SK-N-SH treated with all-trans-retinoic acid at 6 μM for 48 hours (cell line): ENCODE measurements at regions not wholly inside any gene's neighbourhood (a gene's known extent, or its start where the extent isn't known, plus 50 kb on each side); places are given as distances from the start of the nearest gene placed in this dataset.
"Not testable (repeated sequence)": the region's sequence is repeated elsewhere in the genome, so short reads cannot be mapped to it uniquely, and the experiment has no call there.

Experiments used
- ATAC-seq: fragments of 200-7000 bp; cut with Tn5 transposase; 3 replicates; pipeline ENCODE4 v1.9.1; 2020; ENCODE audit warnings: mild to moderate bottlenecking, moderate library complexity
- ARNTL ChIP-seq: fragments of 450-650 bp; formaldehyde crosslinking; IDR thresholded peaks from 2 replicates; pipeline ENCODE4 v1.5.0; 2020; ENCODE audit warnings: low read depth, mild to moderate bottlenecking, moderate library complexity, borderline replicate concordance
- CSDC2 ChIP-seq: fragments of 250-450 bp; sonication (Bioruptor Pico); IDR thresholded peaks from 2 replicates; pipeline ENCODE4 v1.5.0; 2020; ENCODE audit warnings: mild to moderate bottlenecking, moderate library complexity
- ESRRG ChIP-seq: fragments of 250-450 bp; sonication (Bioruptor Pico); IDR thresholded peaks from 2 replicates; pipeline ENCODE4 v1.6.1; 2021; ENCODE audit warnings: mild to moderate bottlenecking
- ISL1 ChIP-seq: fragments of 250-450 bp; sonication (Bioruptor Pico); IDR thresholded peaks from 2 replicates; pipeline ENCODE4 v2.1.2; 2022; ENCODE audit warnings: mild to moderate bottlenecking, moderate library complexity
- OSR1 ChIP-seq: fragments of 250-450 bp; sonication (Bioruptor Pico); IDR thresholded peaks from 2 replicates; pipeline ENCODE4 v1.8.0; 2022; ENCODE audit warnings: moderate library complexity, mild to moderate bottlenecking, inconsistent platforms
- PPARA ChIP-seq: fragments of 250-450 bp; sonication (Bioruptor Pico); IDR thresholded peaks from 2 replicates; pipeline ENCODE4 v1.5.0; 2020; ENCODE audit warnings: mild to moderate bottlenecking, borderline replicate concordance
- RARB ChIP-seq: fragments of 250-450 bp; sonication (Bioruptor Pico); IDR thresholded peaks from 2 replicates; pipeline ENCODE4 v1.8.0; 2021; ENCODE audit warnings: mild to moderate bottlenecking, moderate library complexity
- SNAI2 ChIP-seq: fragments of 250-450 bp; sonication (Bioruptor Pico); IDR thresholded peaks from 2 replicates; pipeline ENCODE4 v1.5.0; 2020; ENCODE audit warnings: mild to moderate bottlenecking, moderate library complexity
- TOX ChIP-seq: fragments of 250-450 bp; sonication (Bioruptor Pico); IDR thresholded peaks from 2 replicates; pipeline ENCODE4 v1.8.0; 2021; ENCODE audit warnings: mild to moderate bottlenecking, moderate library complexity, borderline replicate concordance
- ZC3H10 ChIP-seq: fragments of 250-450 bp; sonication (Bioruptor Pico); IDR thresholded peaks from 2 replicates; pipeline ENCODE4 v1.5.1; 2021; ENCODE audit warnings: mild to moderate bottlenecking, moderate library complexity
- ZFP3 ChIP-seq: fragments of 250-450 bp; sonication (Bioruptor Pico); IDR thresholded peaks from 2 replicates; pipeline ENCODE4 v1.5.0; 2020; ENCODE audit warnings: mild to moderate bottlenecking, moderate library complexity
- ZNF565 ChIP-seq: fragments of 450-650 bp; formaldehyde crosslinking; conservative IDR thresholded peaks from 2 replicates; pipeline ENCODE4 v1.5.0; 2020; ENCODE audit warnings: low read depth, mild to moderate bottlenecking, moderate library complexity
- ZNF8 ChIP-seq: fragments of 450-650 bp; formaldehyde crosslinking; IDR thresholded peaks from 2 replicates; pipeline ENCODE4 v1.5.0; 2020; ENCODE audit warnings: mild to moderate bottlenecking, moderate library complexity
- TF ChIP-seq, protein P1 (sequence below): fragments of 250-450 bp; sonication (Bioruptor Pico); IDR thresholded peaks from 2 replicates; pipeline ENCODE4 v1.8.0; 2020; ENCODE audit warnings: mild to moderate bottlenecking, moderate library complexity, borderline replicate concordance
- TF ChIP-seq, protein P2 (sequence below): fragments of 250-450 bp; sonication (Bioruptor Pico); IDR thresholded peaks from 2 replicates; pipeline ENCODE4 v1.8.0; 2021; ENCODE audit warnings: low read depth, mild to moderate bottlenecking, moderate library complexity, borderline replicate concordance
- TF ChIP-seq, protein P3 (sequence below): fragments of 250-450 bp; sonication (Bioruptor Pico); IDR thresholded peaks from 2 replicates; pipeline ENCODE4 v1.5.1; 2021; ENCODE audit warnings: mild to moderate bottlenecking, moderate library complexity

DNA sequence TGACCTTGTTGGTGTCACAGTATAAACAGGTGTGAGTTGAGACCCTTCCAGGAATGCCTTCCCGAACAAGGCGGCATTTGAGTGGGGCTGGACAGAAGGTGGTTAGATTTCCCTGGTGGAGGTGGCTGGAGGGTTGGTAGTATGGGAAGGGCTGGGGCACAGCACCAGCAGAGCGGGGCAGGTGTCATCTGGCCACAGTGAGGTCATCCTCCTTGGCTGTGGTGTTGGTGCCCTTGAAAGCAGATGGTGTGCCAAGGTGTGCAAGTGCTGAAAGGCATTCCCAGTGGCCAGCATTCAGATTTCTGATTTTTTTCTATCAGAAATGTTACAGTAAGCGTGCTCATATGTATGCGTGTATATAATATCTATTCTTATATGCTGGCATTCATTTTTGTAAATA, 126.6 kb downstream of the LAT start (continued):
- TF ChIP-seq, protein P1, sequence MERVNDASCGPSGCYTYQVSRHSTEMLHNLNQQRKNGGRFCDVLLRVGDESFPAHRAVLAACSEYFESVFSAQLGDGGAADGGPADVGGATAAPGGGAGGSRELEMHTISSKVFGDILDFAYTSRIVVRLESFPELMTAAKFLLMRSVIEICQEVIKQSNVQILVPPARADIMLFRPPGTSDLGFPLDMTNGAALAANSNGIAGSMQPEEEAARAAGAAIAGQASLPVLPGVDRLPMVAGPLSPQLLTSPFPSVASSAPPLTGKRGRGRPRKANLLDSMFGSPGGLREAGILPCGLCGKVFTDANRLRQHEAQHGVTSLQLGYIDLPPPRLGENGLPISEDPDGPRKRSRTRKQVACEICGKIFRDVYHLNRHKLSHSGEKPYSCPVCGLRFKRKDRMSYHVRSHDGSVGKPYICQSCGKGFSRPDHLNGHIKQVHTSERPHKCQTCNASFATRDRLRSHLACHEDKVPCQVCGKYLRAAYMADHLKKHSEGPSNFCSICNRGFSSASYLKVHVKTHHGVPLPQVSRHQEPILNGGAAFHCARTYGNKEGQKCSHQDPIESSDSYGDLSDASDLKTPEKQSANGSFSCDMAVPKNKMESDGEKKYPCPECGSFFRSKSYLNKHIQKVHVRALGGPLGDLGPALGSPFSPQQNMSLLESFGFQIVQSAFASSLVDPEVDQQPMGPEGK: no peak
- no peak for TF ChIP-seq ZNF565 (CRISPR knock-in tag)
- TF ChIP-seq, protein P2, sequence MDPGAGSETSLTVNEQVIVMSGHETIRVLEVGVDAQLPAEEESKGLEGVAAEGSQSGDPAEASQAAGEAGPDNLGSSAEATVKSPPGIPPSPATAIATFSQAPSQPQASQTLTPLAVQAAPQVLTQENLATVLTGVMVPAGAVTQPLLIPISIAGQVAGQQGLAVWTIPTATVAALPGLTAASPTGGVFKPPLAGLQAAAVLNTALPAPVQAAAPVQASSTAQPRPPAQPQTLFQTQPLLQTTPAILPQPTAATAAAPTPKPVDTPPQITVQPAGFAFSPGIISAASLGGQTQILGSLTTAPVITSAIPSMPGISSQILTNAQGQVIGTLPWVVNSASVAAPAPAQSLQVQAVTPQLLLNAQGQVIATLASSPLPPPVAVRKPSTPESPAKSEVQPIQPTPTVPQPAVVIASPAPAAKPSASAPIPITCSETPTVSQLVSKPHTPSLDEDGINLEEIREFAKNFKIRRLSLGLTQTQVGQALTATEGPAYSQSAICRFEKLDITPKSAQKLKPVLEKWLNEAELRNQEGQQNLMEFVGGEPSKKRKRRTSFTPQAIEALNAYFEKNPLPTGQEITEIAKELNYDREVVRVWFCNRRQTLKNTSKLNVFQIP (CRISPR knock-in tag): no peak
- no peak for TF ChIP-seq ARNTL (CRISPR knock-in tag)
- TF ChIP-seq, protein P3, sequence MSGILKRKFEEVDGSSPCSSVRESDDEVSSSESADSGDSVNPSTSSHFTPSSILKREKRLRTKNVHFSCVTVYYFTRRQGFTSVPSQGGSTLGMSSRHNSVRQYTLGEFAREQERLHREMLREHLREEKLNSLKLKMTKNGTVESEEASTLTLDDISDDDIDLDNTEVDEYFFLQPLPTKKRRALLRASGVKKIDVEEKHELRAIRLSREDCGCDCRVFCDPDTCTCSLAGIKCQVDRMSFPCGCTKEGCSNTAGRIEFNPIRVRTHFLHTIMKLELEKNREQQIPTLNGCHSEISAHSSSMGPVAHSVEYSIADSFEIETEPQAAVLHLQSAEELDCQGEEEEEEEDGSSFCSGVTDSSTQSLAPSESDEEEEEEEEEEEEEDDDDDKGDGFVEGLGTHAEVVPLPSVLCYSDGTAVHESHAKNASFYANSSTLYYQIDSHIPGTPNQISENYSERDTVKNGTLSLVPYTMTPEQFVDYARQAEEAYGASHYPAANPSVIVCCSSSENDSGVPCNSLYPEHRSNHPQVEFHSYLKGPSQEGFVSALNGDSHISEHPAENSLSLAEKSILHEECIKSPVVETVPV (CRISPR knock-in tag): no peak
- TF ChIP-seq TOX (CRISPR knock-in tag): no peak
- TF ChIP-seq SNAI2 (CRISPR knock-in tag): no peak
- TF ChIP-seq, all 23 proteins: peak for 0

DNA sequence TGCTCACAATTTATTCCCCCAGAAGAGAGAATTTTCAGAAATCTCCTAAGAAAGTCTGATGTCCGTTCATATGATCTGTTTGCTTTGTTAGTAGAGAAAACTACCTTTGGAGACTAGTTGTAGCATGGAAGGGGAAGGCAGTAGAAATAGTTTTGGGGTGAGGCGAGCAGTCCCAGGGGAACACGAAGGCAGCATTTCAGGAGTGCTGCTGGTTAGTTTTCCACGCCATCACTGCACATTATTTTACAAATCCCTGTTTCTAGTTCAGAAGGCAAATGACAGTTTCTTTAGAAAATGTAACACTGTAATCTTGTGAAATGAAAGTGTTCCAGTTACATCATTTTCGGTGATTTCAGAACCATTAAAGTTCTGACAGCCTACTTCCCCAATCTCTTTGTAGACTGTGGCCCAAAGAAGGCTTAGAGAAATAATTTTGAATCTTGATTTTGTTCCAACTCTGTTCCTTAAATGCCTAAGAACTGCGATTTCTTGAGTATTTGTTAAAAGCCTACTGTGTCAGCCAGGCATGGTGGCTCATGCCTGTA, 123.8 kb downstream of the LAT start:
- not testable (repeated sequence) for ATAC-seq

DNA sequence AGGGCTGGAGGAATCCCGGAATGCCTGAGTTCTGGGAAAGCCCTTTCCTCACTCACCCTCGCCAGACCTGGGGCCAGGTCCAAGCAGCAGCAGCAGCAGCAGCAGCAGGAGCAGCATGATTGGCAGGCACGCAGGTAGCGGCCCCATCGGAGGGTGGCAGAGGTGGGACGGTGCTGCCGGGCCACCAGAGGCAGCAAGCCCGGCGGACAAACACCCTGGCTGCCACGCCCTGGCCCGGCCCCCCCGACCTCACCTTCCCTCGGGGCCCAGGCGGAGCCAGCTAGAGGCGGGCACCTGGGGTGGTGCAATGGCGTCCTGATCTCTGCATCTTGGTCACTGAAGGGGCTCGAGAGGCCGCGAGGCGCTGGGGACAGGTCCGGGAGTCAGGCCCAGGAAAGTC, 122.4 kb downstream of the LAT start:
- TF ChIP-seq RARB (CRISPR knock-in tag) (no peak), ZC3H10 (CRISPR knock-in tag) (no peak), PPARA (CRISPR knock-in tag) (no peak), ZFP3 (CRISPR knock-in tag) (no peak), CSDC2 (no peak), ZNF8 (CRISPR knock-in tag) (no peak), ESRRG (CRISPR knock-in tag) (no peak), ISL1 (CRISPR knock-in tag) (no peak), ZNF565 (CRISPR knock-in tag) (no peak), OSR1 (no peak), SNAI2 (CRISPR knock-in tag) (no peak)
- no peak for ATAC-seq

DNA sequence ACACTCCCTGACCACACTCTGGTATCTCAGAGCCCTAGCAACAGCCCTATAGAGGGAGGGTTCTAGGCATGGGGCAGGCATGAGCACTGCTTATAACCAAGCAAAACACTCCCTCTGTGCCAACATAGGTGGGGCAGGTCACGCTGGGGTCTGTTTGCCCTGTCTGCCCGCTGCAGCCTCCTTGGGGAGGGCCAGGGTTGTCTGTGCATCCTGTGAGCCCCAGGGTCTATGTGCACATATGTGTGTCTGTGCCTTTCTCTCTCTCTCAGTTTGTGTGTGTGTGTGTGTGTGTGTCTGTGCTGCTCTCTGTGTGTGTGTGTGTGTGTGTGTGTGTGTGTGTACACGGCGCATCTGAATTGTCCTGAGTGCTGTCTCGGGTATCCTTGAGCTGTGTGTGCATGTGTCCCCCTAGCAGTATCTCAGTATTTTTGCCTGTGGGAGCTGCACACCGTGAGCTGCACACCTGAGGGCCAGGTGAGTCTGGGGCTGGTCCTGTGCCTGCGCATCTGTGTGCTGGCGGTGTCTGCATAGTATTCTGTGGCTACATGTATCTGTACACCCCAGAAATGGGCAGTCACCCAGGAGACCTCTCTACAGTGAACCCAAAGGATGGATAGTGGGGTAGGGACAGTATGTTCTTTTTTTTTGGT, 121.5 kb downstream of the LAT start:
- not testable (repeated sequence) for ATAC-seq

DNA sequence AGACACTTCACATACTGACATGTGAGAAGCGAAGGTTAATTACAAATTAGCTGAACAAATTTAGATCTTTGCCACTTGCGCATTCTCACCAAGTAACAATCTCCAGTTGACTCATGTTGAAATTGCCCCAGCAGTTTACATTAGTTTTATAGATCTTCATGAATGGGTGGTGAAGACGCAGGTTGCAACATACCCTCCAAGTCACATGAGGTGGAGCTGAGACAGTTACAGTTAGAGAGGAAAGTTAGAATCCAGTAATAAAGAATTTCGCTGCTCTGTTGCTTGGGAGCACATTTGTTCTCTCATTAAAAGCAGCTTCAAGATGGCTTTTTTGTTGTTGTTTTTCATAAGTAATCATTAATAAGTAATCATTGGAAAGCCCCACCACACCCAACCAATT, 119.7 kb downstream of the LAT start:
- ATAC-seq: not testable (repeated sequence)

DNA sequence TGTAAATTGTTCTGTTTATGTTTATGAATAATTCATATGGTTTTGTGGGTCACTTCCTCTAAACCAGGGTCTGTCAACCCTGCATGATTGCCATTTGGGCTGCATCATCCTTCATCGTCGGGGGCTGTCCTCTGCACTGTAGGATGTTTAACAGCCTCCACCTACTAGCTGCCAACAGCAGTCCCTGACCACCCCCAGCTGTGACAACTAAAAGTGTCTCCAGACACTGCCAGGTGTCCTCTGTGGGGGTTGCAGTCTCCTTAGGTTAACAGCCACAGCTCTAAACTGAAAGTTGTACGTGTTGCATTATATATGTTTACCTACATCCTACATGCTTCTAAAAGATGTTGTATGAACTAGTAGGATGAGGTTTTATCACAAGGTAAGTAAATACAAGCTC, 113.1 kb downstream of the LAT start:
- not testable (repeated sequence) for ATAC-seq

DNA sequence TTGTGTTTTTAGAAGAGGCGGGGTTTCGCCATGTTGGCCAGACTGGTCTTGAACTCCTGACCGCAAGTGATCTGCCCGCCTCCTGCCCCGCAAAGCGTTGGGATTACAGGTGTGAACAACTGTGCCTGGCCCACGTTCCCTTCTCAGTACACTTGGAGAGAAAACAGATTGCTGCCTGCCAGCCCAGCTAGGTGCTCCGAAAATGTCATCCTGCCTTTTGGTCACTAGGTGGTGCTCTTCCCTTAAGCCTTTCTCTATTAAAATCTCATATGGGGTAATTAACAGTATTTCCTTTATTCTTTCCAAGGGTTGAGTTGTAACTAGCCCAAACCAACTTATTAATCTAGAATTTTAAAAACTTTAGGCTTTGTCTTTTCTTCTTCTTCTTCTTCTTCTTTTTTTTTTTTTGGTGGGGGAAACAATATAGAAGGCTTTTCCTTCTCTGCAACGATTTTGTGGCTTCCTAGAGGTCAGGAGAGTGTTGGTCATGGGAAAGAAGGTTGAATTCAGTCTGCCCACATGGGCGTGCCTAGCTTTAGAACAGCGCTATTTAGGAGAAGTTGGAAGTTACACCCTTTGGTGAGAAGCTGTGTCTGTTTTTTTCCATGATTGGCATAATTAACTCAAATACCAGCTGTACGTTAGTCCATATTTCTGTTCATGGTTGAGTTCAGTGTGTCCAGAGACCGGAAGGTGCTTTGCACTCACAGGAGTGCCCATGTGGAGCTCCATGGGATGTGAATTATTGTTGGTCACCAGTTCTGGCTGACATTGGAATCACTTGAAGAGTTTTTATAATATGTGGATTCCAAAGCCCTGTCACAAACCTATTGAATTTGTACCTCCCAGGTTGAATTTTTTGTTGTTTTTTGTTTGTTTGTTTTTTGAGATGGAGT, 110.1 kb downstream of the LAT start:
- ATAC-seq: peak; percentile 94

DNA sequence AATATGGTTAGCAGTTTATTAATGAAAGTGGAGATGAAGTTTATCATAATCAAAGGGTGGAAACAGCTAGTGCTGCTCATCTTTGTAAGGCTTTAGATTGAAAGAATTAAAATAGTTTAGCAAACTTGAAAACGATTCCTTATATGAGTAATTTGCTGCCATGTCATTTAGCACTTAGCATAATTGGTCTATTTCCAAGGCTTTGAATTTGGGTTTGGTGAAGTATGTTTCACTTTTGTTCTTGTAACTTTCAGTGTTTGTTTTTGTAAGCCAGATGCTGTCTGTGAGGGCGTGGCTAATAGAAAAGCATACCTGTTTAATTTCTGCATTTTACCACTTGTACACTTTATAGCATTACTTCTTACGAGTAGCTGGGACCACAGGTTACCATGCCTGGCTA, 109.5 kb downstream of the LAT start:
- peak; percentile 39 for ATAC-seq

DNA sequence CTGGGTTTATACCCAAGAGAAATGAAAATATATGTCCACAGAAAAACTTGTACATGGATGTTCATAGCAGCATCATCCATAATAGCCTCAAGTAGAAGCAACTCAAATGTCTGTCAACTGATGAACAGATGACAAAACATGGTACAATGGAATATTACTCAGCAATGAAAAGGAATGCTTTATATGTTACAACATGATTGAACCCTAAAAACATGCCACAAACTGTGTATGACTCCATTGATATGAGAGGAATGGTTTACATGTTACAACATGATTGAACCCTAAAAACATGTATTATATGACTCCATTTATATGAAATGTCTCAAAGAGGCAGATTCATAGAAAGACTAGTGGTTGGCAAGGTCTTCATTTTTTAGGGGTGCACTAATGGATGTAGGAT, 104.8 kb downstream of the LAT start:
- not testable (repeated sequence) for ATAC-seq

DNA sequence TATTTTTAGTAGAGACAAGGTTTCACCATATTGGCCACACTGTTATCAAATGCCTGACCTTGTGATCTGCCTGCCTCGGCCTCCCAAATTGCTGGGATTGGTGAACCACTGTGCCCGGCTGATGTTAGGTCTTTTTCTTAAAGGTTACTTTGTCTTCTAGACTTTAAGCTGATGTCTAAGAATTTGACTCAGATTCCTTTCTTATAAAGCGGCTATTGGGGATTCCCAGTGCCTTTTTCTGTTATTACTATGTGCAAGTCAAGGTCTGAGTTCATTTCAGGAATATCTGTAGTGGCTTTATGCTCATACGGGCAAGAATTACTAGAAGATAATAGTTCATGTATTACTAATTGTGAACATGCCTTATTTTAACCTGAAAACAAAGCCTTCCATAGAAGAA, 102.8 kb downstream of the LAT start:
- ATAC-seq: not testable (repeated sequence)

DNA sequence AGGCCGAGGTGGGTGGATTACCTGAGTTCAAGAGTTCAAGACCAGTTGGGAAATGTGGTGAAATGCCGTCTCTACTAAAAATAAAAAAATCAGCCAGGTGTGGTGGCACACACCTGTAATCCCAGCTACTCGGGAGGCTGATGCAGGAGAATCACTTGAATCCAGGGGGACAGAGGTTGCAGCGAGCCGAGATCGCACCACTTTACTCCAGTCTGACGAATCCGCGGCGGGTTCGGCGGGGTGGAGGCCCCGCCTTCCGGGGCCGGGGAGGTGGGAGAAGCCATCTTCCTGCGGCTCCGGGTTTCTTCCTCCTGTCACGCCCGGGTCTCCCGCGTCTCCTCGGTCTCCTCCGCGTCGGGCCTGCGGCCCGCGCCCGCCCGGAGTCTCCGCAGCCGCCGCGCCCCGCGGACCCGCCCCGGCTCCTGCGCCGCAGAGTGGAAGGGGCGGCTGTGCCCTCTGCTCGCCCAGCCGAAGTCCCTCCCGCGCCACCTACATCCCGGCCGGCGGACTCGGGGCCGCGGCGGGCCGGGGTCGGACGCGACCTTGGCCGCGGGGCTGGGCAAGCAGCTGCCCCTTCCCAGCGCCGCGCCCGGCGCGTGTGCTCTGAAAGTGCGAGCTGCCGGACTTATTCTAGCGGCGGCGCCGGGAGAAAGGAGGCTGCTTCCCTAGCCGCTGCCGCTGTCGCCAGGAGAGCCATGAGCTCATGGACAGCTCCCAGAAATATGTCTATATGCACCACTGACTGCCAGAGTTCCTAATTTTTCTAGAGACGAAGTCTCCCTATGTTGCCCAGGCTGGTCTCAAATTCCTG, 97.2 kb downstream of the LAT start:
- peak; percentile 90 for ATAC-seq
